ENCODE measurements at regions not wholly inside any gene's neighbourhood (a gene's known extent, or its start where the extent isn't known, plus 50 kb on each side); places are given as distances from the start of the nearest gene placed in this dataset.

GRCh38 chrX:131779306-131779705 lies 235.4 kb downstream of the OR13H1 start:
- DNase-seq = no peak

- no peak for DNase-seq
These were observed 235.9 kb downstream of the OR13H1 start for GRCh38 chrX:131779741-131780140.

GRCh38 chrX:131782646-131783045 lies 238.8 kb downstream of the OR13H1 start:
- no peak for DNase-seq

GRCh38 chrX:131783555-131784308 lies 239.4 kb upstream of the STK26 start:
- DNase-seq = peak in 1 of 2 experiments; percentile 74

- no peak for DNase-seq
These were observed 233.4 kb upstream of the STK26 start for GRCh38 chrX:131789664-131790063.

- no peak for DNase-seq
These were observed 231.3 kb upstream of the STK26 start for GRCh38 chrX:131791608-131792355.

- DNase-seq = peak; percentile 77 to 81
These were observed 230.7 kb upstream of the STK26 start for GRCh38 chrX:131792356-131792749.

- DNase-seq = peak; percentile 57 to 91
These were observed 230.2 kb upstream of the STK26 start for GRCh38 chrX:131792789-131793462.

GRCh38 chrX:131795442-131796229 lies 227.5 kb upstream of the STK26 start:
- no peak for DNase-seq

- no peak for DNase-seq
These were observed 222.0 kb upstream of the STK26 start for GRCh38 chrX:131801066-131801465.

GRCh38 chrX:131801911-131802310 lies 221.2 kb upstream of the STK26 start:
- no peak for DNase-seq

- DNase-seq = peak in 1 of 2 experiments; percentile 19
These were observed 220.1 kb upstream of the STK26 start for GRCh38 chrX:131802836-131803626.

- peak in 1 of 2 experiments; percentile 50 for DNase-seq
These were observed 210.0 kb upstream of the STK26 start for GRCh38 chrX:131812847-131813825.

GRCh38 chrX:131816551-131817136 lies 206.5 kb upstream of the STK26 start:
- DNase-seq = peak; percentile 3 to 69

- DNase-seq = no peak
These were observed 204.7 kb upstream of the STK26 start for GRCh38 chrX:131818297-131818936.

GRCh38 chrX:131821945-131822622 lies 201.0 kb upstream of the STK26 start:
- peak; percentile 45 to 59 for DNase-seq

- no peak for DNase-seq
These were observed 196.5 kb upstream of the STK26 start for GRCh38 chrX:131826572-131826971.

- no peak for DNase-seq
These were observed 195.2 kb upstream of the STK26 start for GRCh38 chrX:131827935-131828334.

GRCh38 chrX:131828482-131828881 lies 194.6 kb upstream of the STK26 start:
- no peak for DNase-seq

Data from cerebellar nuclear complex (tissue), 1 donor.